PC-9 (cell line): ENCODE measurements at regions not wholly inside any gene's neighbourhood (a gene's known extent, or its start where the extent isn't known, plus 50 kb on each side); places are given as distances from the start of the nearest gene placed in this dataset.
A peak's percentile ranks its signal among the peaks of the same experiment; 100 is the strongest.

ENCODE experiments used
- BruUV-seq: library from RNA; stranded (reverse); fragments of 400-500 nt; replicated peaks from 2 replicates; lab custom pipeline; 2021; lab: Mats Ljungman, UMichigan
- CTCF ChIA-PET: fragments of 300-600 bp; sonication (Branson Sonifier 250); formaldehyde crosslinking; loops from one replicate; lab custom pipeline; 2022; ENCODE audit warnings: antibody characterized with exemption; lab: Charles Lee
- POLR2A ChIA-PET: fragments of 300-600 bp; sonication (Branson Sonifier 250); formaldehyde crosslinking; loops from one replicate; lab custom pipeline; 2022; ENCODE audit warnings: antibody characterized with exemption; ENCODE audit not compliant: unreplicated experiment; lab: Charles Lee
- DNase-seq, 2 experiments: peaks; one replicate each; pipeline versions ENCODE4 v3.0.0 to v3.0.0-alpha.2; 2015 to 2022; ENCODE audit warnings: mixed read lengths in 1 of 2
- H2AFZ ChIP-seq: fragments of 200-600 bp; sonication (generic); 2 replicates; pipeline ENCODE4 v1.8.1; 2017; ENCODE audit warnings: antibody characterized with exemption
- H3F3A ChIP-seq: fragments of 200-600 bp; sonication (generic); 2 replicates; pipeline ENCODE4 v1.8.1; 2017; ENCODE audit warnings: antibody characterized with exemption, mild to moderate bottlenecking, low read depth; ENCODE audit not compliant: insufficient read depth
- H3K27ac ChIP-seq: fragments of 200-600 bp; sonication (generic); 2 replicates; pipeline ENCODE4 v1.6.1; 2016; ENCODE audit warnings: mixed run types
- H3K27me3 ChIP-seq: fragments of 200-600 bp; sonication (generic); 2 replicates; pipeline ENCODE4 v1.6.1; 2016; ENCODE audit warnings: low read depth, mixed run types; ENCODE audit not compliant: insufficient read depth
- H3K36me3 ChIP-seq: fragments of 200-600 bp; sonication (generic); 2 replicates; pipeline ENCODE4 v1.6.1; 2016; ENCODE audit warnings: low read depth, mixed run types
- H3K4me1 ChIP-seq: fragments of 200-600 bp; sonication (generic); replicated peaks from 2 replicates; pipeline ENCODE4 v1.6.1; 2016; ENCODE audit warnings: mixed run types; ENCODE audit not compliant: insufficient read depth
- H3K4me2 ChIP-seq: fragments of 200-600 bp; sonication (generic); 2 replicates; pipeline ENCODE4 v1.6.1; 2017; ENCODE audit warnings: mixed run types
- H3K4me3 ChIP-seq: fragments of 200-600 bp; sonication (generic); 2 replicates; pipeline ENCODE4 v1.6.1; 2016; ENCODE audit warnings: mixed run types
- H3K79me2 ChIP-seq: fragments of 200-600 bp; sonication (generic); 2 replicates; pipeline ENCODE4 v1.6.1; 2017; ENCODE audit warnings: low read depth, mixed run types
- H3K9me2 ChIP-seq: fragments of 200-600 bp; sonication (generic); 2 replicates; pipeline ENCODE4 v1.8.1; 2017; ENCODE audit warnings: mild to moderate bottlenecking; ENCODE audit not compliant: insufficient read depth
- H3K9me3 ChIP-seq: fragments of 200-600 bp; sonication (generic); 2 replicates; pipeline ENCODE4 v1.8.1; 2016; ENCODE audit warnings: low read depth; ENCODE audit not compliant: insufficient read depth
- H4K20me1 ChIP-seq: fragments of 200-600 bp; sonication (generic); 2 replicates; pipeline ENCODE4 v1.8.1; 2017; ENCODE audit not compliant: insufficient read depth
- CTCF ChIP-seq: fragments of 200-600 bp; sonication (generic); conservative IDR thresholded peaks from 2 replicates; pipeline ENCODE4 v1.6.1; 2017; ENCODE audit warnings: mixed run types, antibody characterized with exemption, mild to moderate bottlenecking, moderate library complexity
- EZH2 ChIP-seq: fragments of 200-600 bp; sonication (generic); IDR thresholded peaks from 2 replicates; pipeline ENCODE4 v1.8.0; 2017; ENCODE audit warnings: antibody characterized with exemption, low read depth
- intact Hi-C: fragments of 100-400 bp; cut with micrococcal nuclease; formaldehyde crosslinking; loops from one replicate; pipeline ENCODE4 v1.10.0; 2022; ENCODE audit not compliant: unreplicated experiment

- H3K9me3 ChIP-seq = peaks cover 14% of the 10 kb centered on the region
- TF ChIP-seq EZH2 (no peak), CTCF (no peak)
- H2AFZ ChIP-seq = no peak overlapping the region
- no peak overlapping the region for H3K4me3 ChIP-seq
- DNase-seq = peak; percentile 19 to 88
- intact Hi-C loops = no loop called here
- peaks cover 75% of the 10 kb centered on the region for H3K4me1 ChIP-seq
- POLR2A ChIA-PET = no interaction called here
- H3K27me3 ChIP-seq = no peaks in the 10 kb centered on the region
- peak overlapping the region; percentile 93 for H3K27ac ChIP-seq
- CTCF ChIA-PET = no interaction called here
- 0 out of 2 replicates have a peak overlapping the region, but pooled peaks have one; percentile 3 for H3K4me2 ChIP-seq
- no TSS peak for BruUV-seq
- peaks cover 53% of the 10 kb centered on the region for H3F3A ChIP-seq
- H3K9me2 ChIP-seq = no peaks in the 10 kb centered on the region
- no peaks in the 10 kb centered on the region for H3K79me2 ChIP-seq
- H3K36me3 ChIP-seq = 0 out of 2 replicates have a peak, but pooled peaks cover 3% of the 10 kb centered on the region
- H4K20me1 ChIP-seq = no peaks in the 10 kb centered on the region
Observed at GRCh38 chr7:41110186-41110585, 592.7 kb downstream of the INHBA start.

GRCh38 chr7:41108821-41109220 lies 594.1 kb downstream of the INHBA start:
- no TSS peak for BruUV-seq
- no peak for TF ChIP-seq EZH2
- no peak for TF ChIP-seq CTCF
- H3K27me3 ChIP-seq = no peaks in the 10 kb centered on the region
- intact Hi-C loops = loop anchor here (1.0 to 5.0 kb wide), 5 partner anchors 39 to 212 kb away; no protein-coding TSS in a partner anchor
- peaks cover 16% of the 10 kb centered on the region for H3K9me3 ChIP-seq
- H3K9me2 ChIP-seq = no peaks in the 10 kb centered on the region
- H3K36me3 ChIP-seq = 0 out of 2 replicates have a peak, but pooled peaks cover 3% of the 10 kb centered on the region
- H3K4me2 ChIP-seq = peak overlapping the region; percentile 75
- H2AFZ ChIP-seq = no peak overlapping the region
- POLR2A ChIA-PET = interaction anchor here (0.6 kb wide), 1 partner anchor 597 kb away, joined by 11 read pairs; no protein-coding TSS in a partner anchor
- H4K20me1 ChIP-seq = no peaks in the 10 kb centered on the region
- peaks cover 61% of the 10 kb centered on the region for H3K4me1 ChIP-seq
- H3F3A ChIP-seq = peaks cover 46% of the 10 kb centered on the region
- H3K79me2 ChIP-seq = no peaks in the 10 kb centered on the region
- DNase-seq = no peak
- CTCF ChIA-PET = interaction anchor here (1.6 kb wide), 1 partner anchor 596 kb away, joined by 8 read pairs; no protein-coding TSS in a partner anchor
- peak overlapping the region; percentile 45; the same call in 1 of the 2 replicates for H3K4me3 ChIP-seq
- H3K27ac ChIP-seq = peak overlapping the region; percentile 93

- H3K4me1 ChIP-seq = peaks cover 64% of the 10 kb centered on the region
- ChIA-PET POLR2A (interaction anchor here (0.6 to 1.1 kb wide), 5 partner anchors 9 to 186 kb away, joined by 3 to 7 read pairs (median 5); no protein-coding TSS in a partner anchor), CTCF (interaction anchor here (0.5 to 1.6 kb wide), 4 partner anchors 194 to 833 kb away, joined by 3 to 8 read pairs (median 4); partner anchors contain the start of gene INHBA)
- H3K9me2 ChIP-seq = no peaks in the 10 kb centered on the region
- peaks cover 16% of the 10 kb centered on the region for H3K9me3 ChIP-seq
- BruUV-seq = TSS peak; percentile 79
- DNase-seq = peak in 1 of 2 experiments; percentile 95
- H3K36me3 ChIP-seq = 0 out of 2 replicates have a peak, but pooled peaks cover 3% of the 10 kb centered on the region
- H2AFZ ChIP-seq = peak overlapping the region; percentile 69
- no peaks in the 10 kb centered on the region for H4K20me1 ChIP-seq
- H3F3A ChIP-seq = peaks cover 46% of the 10 kb centered on the region
- H3K79me2 ChIP-seq = no peaks in the 10 kb centered on the region
- H3K27me3 ChIP-seq = no peaks in the 10 kb centered on the region
- peak overlapping the region; percentile 93 for H3K27ac ChIP-seq
- peak overlapping the region; percentile 45; the same call in 1 of the 2 replicates for H3K4me3 ChIP-seq
- intact Hi-C loops = loop anchor here (1.0 to 5.0 kb wide), 10 partner anchors 40 to 597 kb away; no protein-coding TSS in a partner anchor
- H3K4me2 ChIP-seq = peak overlapping the region; percentile 75
- TF ChIP-seq EZH2 (no peak), CTCF (no peak)
Observed at GRCh38 chr7:41107938-41108448, 594.9 kb downstream of the INHBA start.
